ENCODE measurements at regions not wholly inside any gene's neighbourhood (a gene's known extent, or its start where the extent isn't known, plus 50 kb on each side); places are given as distances from the start of the nearest gene placed in this dataset.

DNA sequence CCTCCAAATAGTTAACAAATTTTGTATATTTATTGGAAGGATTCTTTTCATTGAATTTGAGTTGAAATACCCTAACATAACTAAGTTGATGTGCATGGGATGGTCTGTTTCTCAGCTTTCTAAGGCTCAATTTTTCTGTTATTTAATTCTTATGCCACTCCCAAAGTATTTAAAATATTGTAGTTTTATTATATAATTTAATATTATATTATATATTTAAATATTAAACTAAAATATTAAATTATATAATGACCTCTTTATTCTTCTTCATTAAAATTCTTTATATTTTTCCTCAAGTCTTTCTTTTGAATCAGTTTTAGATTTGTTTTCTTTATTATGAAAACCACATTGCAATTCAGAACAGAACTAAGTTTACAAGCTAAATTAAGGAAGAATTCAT is 194.7 kb downstream of the TFAP2B start:
- Mint-ChIP-seq H3K36me3 (no peaks in the 10 kb centered on the region), H3K27me3 (no peaks in the 10 kb centered on the region)

GRCh38 chr6:51015394-51015793 is 196.7 kb downstream of the TFAP2B start:
- Mint-ChIP-seq H3K27me3 (no peaks in the 10 kb centered on the region), H3K9me3 (peaks cover 4% of the 10 kb centered on the region), H3K4me1 (ENCODE audit: unreplicated experiment) (peaks cover 1% of the 10 kb centered on the region), H3K27ac (no peak overlapping the region), H3K4me3 (no peak overlapping the region), H3K36me3 (no peaks in the 10 kb centered on the region)
- no peak for TF ChIP-seq CTCF (conservative IDR thresholded peaks at IDR 0.05)
- DNase-seq (ENCODE audit: extremely low spot score, unreplicated experiment) = no peak

More for the DNA sequence above, 194.7 kb downstream of the TFAP2B start:
- no peak for DNase-seq (ENCODE audit: extremely low spot score, unreplicated experiment)
- Mint-ChIP-seq H3K27ac (no peak overlapping the region), H3K9me3 (peaks cover 4% of the 10 kb centered on the region), H3K4me1 (ENCODE audit: unreplicated experiment) (no peaks in the 10 kb centered on the region), H3K4me3 (no peak overlapping the region)
- TF ChIP-seq CTCF (conservative IDR thresholded peaks at IDR 0.05) = no peak

DNA sequence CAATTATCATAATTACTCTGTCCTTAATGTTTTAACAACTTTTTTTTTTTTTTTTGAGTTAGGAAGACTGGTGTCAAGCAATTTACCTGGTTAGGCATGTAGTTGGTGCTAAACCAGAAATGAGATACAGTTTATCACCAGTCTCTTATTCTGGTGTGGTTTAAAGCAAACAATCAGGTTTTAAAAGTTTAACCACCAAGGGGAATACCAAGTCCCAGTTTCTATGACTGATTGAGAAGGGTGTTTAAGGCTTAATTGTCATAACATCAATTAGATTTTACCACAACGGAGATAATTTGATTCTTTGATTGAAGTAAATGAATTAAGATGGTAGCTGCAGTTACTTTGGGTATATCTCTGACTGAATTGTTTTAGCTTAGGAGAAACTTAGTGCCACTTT is 197.8 kb downstream of the TFAP2B start:
- H3K36me3 Mint-ChIP-seq = no peaks in the 10 kb centered on the region
- peaks cover 8% of the 10 kb centered on the region for H3K4me1 Mint-ChIP-seq (ENCODE audit: unreplicated experiment)
- no peak for TF ChIP-seq CTCF (conservative IDR thresholded peaks at IDR 0.05)
- no peaks in the 10 kb centered on the region for H3K27me3 Mint-ChIP-seq
- H3K4me3 Mint-ChIP-seq = no peak overlapping the region
- peaks cover 4% of the 10 kb centered on the region for H3K9me3 Mint-ChIP-seq
- no peak for DNase-seq (ENCODE audit: extremely low spot score, unreplicated experiment)
- no peak overlapping the region for H3K27ac Mint-ChIP-seq

DNA sequence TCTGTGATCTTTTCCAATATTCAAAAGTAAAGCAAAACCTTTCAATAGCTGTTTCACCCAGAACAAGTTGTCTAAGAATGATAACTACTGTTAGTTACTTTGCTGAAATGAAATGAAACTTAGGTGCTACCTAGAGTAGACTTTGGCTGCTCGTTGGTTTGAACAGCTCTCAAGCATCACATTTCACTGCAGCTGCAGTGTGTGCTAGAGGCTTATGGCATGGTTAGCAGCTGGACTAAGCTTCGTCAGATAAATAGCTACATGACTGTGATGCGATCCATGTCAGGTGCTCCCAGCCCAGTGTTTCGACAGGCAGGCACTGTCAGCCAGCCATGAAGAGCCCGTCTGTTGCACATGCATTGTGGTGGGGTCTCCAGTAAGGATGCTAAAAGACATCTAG is 201.1 kb downstream of the TFAP2B start:
- H3K4me1 Mint-ChIP-seq (ENCODE audit: unreplicated experiment) = peaks cover 8% of the 10 kb centered on the region
- no peaks in the 10 kb centered on the region for H3K27me3 Mint-ChIP-seq
- no peaks in the 10 kb centered on the region for H3K36me3 Mint-ChIP-seq
- H3K27ac Mint-ChIP-seq = no peak overlapping the region
- DNase-seq (ENCODE audit: extremely low spot score, unreplicated experiment) = no peak
- no peak for TF ChIP-seq CTCF (conservative IDR thresholded peaks at IDR 0.05)
- no peak overlapping the region for H3K4me3 Mint-ChIP-seq
- no peaks in the 10 kb centered on the region for H3K9me3 Mint-ChIP-seq

GRCh38 chr6:51021171-51021570 is 202.5 kb downstream of the TFAP2B start:
- peaks cover 8% of the 10 kb centered on the region for H3K4me1 Mint-ChIP-seq (ENCODE audit: unreplicated experiment)
- DNase-seq (ENCODE audit: extremely low spot score, unreplicated experiment) = no peak
- no peak overlapping the region for H3K27ac Mint-ChIP-seq
- no peak overlapping the region for H3K4me3 Mint-ChIP-seq
- no peaks in the 10 kb centered on the region for H3K27me3 Mint-ChIP-seq
- no peaks in the 10 kb centered on the region for H3K9me3 Mint-ChIP-seq
- H3K36me3 Mint-ChIP-seq = no peaks in the 10 kb centered on the region
- no peak for TF ChIP-seq CTCF (conservative IDR thresholded peaks at IDR 0.05)

GRCh38 chr6:51024126-51024525 is 205.5 kb downstream of the TFAP2B start:
- Mint-ChIP-seq H3K36me3 (no peaks in the 10 kb centered on the region), H3K4me1 (ENCODE audit: unreplicated experiment) (peaks cover 8% of the 10 kb centered on the region), H3K4me3 (no peak overlapping the region), H3K27ac (peak overlapping the region; percentile 6), H3K9me3 (no peaks in the 10 kb centered on the region), H3K27me3 (no peaks in the 10 kb centered on the region)
- no peak for TF ChIP-seq CTCF (conservative IDR thresholded peaks at IDR 0.05)
- no peak for DNase-seq (ENCODE audit: extremely low spot score, unreplicated experiment)
